AG04450 (cell line): ENCODE measurements at regions not wholly inside any gene's neighbourhood (a gene's known extent, or its start where the extent isn't known, plus 50 kb on each side); places are given as distances from the start of the nearest gene placed in this dataset.

Source experiments
- CTCF ChIA-PET: fragments of 300-600, 350-600 bp; formaldehyde crosslinking; extraction: SDS; loops from one replicate; lab custom pipeline; 2022; ENCODE audit warnings: antibody characterized with exemption, inconsistent platforms; lab: Charles Lee
- POLR2A ChIA-PET: fragments of 350-600 bp; formaldehyde crosslinking; extraction: SDS; loops from one replicate; lab custom pipeline; 2021; ENCODE audit warnings: antibody characterized with exemption, inconsistent platforms; lab: Yijun Ruan, JAX
- DNase-seq: peaks from one replicate; pipeline ENCODE4 v3.0.0-alpha.2; 2011; ENCODE audit warnings: low read depth, low spot score
- H3K27ac ChIP-seq: one replicate; pipeline ENCODE4 v1.5.1; 2012; ENCODE audit warnings: low read depth, low read length, control low read depth
- H3K27me3 ChIP-seq: one replicate; pipeline ENCODE4 v1.6.0; 2012; ENCODE audit warnings: low read length; ENCODE audit not compliant: control insufficient read depth, insufficient read depth
- H3K4me3 ChIP-seq: 2 replicates; pipeline ENCODE4 v1.5.1; 2011; ENCODE audit warnings: mild to moderate bottlenecking, low read depth, low read length, control low read depth
- H3K9me3 ChIP-seq: 2 replicates; pipeline ENCODE4 v1.5.1; 2012; ENCODE audit warnings: low read length; ENCODE audit not compliant: control insufficient read depth, insufficient read depth
- CTCF ChIP-seq: IDR thresholded peaks from 2 replicates; pipeline ENCODE4 v1.5.1; 2011; ENCODE audit warnings: low read depth, low read length, control low read depth, inconsistent platforms

GRCh38 chr6:15044948-15045347 lies 200.9 kb upstream of the JARID2 start:
- DNase-seq: no peak
- CTCF ChIA-PET: no interaction called here
- Histone ChIP-seq H3K27me3 (no peaks in the 10 kb centered on the region), H3K4me3 (no peak overlapping the region), H3K9me3 (no peaks in the 10 kb centered on the region), H3K27ac (no peak overlapping the region)
- POLR2A ChIA-PET: no interaction called here
- no peak for TF ChIP-seq CTCF

DNA sequence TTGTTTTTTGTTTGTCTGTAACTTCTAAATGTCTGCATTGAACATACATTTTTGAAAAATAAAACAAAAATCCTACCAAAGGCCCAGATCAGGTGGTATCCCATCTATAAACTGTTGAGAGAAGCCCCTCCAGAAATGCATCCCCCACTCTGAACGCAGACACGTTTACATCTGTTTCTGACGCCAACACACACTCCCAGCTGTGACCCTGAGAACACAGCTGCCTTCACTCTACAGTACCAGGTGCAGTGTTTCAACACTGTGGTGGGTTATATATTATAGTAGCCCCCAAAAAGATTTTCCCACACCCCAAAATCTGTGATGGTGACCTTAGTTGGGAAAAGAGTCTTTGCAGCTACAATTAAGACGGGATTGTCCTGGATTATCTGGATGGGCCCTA lies 199.1 kb upstream of the JARID2 start:
- Histone ChIP-seq H3K27me3 (no peaks in the 10 kb centered on the region), H3K4me3 (no peak overlapping the region), H3K9me3 (no peaks in the 10 kb centered on the region), H3K27ac (no peak overlapping the region)
- DNase-seq: no peak
- TF ChIP-seq CTCF: no peak
- ChIA-PET POLR2A (no interaction called here), CTCF (interaction anchor here (0.7 kb wide), 1 partner anchor 344 kb away, joined by 3 read pairs; no protein-coding TSS in a partner anchor)

- CTCF ChIA-PET: no interaction called here
- DNase-seq: no peak
Observed at GRCh38 chr6:15048367-15048766, 197.5 kb upstream of the JARID2 start.

DNA sequence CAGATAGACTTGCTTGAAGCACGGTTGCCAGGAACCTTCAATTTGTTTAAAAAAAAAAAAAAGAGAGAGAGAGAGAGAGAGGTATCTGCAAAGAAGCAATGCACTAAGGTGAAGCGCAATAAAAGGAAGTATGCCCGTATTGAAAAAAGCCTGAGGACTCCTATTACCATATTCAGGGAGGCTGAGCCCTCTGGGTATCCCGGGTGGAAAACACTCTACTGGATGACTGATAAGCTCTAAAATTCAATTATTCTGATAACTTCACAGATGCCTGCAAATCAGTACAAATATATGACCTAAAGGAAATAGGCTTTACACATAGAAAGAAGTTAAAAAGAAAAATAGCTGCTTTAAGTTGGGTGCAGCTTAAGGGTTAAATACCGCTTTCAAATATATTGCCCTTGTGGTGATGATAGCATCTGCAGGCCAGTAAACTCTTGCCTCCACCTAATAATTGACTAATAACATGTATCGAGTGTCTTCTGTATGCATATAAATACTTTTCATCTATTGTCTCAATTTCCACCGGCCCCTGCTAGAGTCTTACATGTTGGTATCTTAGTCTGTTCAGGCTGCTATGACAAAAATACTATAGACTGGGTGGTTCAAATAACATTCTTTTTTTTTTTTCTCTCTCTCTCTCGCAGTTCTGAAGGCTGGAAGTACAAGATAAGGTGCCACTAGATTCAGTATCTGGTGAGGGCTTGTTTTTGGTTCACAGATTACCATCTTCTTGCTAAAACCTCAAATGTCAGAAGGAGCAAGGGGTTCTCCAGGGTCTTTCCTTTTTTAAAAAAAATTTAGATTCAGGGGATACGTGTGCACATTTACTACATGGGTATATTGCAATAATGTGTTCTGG lies 187.4 kb upstream of the JARID2 start:
- Histone ChIP-seq H3K9me3 (no peaks in the 10 kb centered on the region), H3K27me3 (no peaks in the 10 kb centered on the region), H3K4me3 (no peak overlapping the region), H3K27ac (no peak overlapping the region)
- DNase-seq: no peak
- 0 out of 2 replicates have a peak, but pooled peaks have one; percentile 3 for TF ChIP-seq CTCF
- POLR2A ChIA-PET: no interaction called here
- CTCF ChIA-PET: interaction anchor here (0.6 kb wide), 1 partner anchor 18 kb away, joined by 3 read pairs; no protein-coding TSS in a partner anchor

More at GRCh38 chr6:15048367-15048766, 197.5 kb upstream of the JARID2 start:
- POLR2A ChIA-PET: no interaction called here
- H3K27ac ChIP-seq: no peak overlapping the region
- H3K9me3 ChIP-seq: no peaks in the 10 kb centered on the region
- TF ChIP-seq CTCF: no peak
- no peaks in the 10 kb centered on the region for H3K27me3 ChIP-seq
- H3K4me3 ChIP-seq: no peak overlapping the region

DNA sequence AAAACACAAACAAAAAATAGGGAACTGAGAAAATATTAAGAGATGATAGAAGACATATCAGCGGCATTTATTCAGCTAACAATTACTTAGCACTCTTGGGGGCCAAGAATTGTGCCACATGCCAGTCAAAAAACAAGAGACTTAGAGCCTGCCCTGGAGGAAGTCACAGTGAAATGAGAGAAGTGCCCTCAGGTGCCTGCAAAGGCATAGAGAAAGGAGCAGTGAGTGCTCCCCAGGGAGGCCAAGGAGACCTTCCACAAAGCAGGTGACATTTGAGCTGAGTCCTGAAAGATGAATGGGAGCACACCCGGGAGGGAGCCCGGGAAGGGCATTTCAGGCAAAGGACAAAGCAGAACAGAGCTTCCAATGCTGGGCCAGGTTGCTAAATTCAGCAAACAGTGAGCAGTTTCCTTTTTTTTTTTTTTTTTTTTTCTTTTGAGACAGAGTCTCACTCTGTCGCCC lies 184.7 kb upstream of the JARID2 start:
- POLR2A ChIA-PET: interaction anchor here (0.7 kb wide), 1 partner anchor 271 kb away, joined by 3 read pairs; no protein-coding TSS in a partner anchor
- CTCF ChIA-PET: interaction anchor here (0.6 kb wide), 1 partner anchor 555 kb away, joined by 3 read pairs; no protein-coding TSS in a partner anchor
- no peak for DNase-seq

More for the DNA sequence above, 184.7 kb upstream of the JARID2 start:
- H3K4me3 ChIP-seq: no peak overlapping the region
- no peaks in the 10 kb centered on the region for H3K9me3 ChIP-seq
- no peak overlapping the region for H3K27ac ChIP-seq
- TF ChIP-seq CTCF: no peak
- no peaks in the 10 kb centered on the region for H3K27me3 ChIP-seq
